A204.1 (cell line): ENCODE measurements at regions not wholly inside any gene's neighbourhood (a gene's known extent, or its start where the extent isn't known, plus 50 kb on each side); places are given as distances from the start of the nearest gene placed in this dataset.
"Not testable (repeated sequence)": the region's sequence is repeated elsewhere in the genome, so short reads cannot be mapped to it uniquely, and the experiment has no call there.

Experiments used
- FAIRE-seq: peaks from 2 replicates; lab custom pipeline; 2012; peaks lifted over from hg19 to GRCh38; lab: Jason Lieb, UNC

DNA sequence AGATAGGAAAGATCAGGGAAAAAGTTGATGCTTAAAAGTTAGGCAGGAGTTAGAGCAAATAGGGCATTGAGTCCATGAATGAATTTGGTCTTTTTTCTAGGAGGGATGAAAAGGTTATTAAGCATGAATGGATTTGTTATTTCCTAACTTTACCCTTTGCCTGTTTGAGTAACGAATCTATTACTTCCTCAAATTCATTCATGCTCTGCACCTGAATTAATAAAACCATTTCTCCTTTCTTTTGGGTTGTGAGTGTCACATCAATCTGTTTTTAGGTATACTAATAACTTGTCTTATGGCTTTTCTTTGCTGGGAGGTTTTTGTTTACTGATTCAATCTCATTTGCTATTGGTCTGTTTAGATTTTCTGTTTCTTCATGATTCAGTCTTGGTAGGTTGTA lies 1217.7 kb upstream of the CELF2 start:
- FAIRE-seq, result no peak

GRCh38 chr10:9800571-9800970 lies 1217.1 kb upstream of the CELF2 start:
- FAIRE-seq, result no peak

DNA sequence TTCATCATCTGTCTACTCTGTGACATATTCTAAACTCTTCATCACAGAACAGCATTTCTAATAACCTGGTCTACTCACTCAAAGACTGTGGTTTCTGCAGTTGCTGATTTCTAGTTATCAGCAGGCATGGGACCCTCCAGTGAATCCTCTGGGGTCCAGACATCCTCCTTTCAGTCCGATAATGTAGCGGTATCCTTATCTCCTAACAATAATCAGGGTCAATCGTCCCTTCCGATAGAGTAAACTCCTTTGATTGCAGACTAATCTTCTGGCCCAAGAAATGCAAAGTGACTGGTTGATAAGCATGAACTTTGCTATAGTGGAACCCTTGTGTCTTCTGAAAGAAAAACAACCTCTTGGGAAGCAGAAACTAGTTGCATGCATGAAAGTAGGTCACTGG lies 1209.8 kb upstream of the CELF2 start:
- FAIRE-seq, result no peak

GRCh38 chr10:9811601-9812000 lies 1206.1 kb upstream of the CELF2 start:
- no peak for FAIRE-seq

DNA sequence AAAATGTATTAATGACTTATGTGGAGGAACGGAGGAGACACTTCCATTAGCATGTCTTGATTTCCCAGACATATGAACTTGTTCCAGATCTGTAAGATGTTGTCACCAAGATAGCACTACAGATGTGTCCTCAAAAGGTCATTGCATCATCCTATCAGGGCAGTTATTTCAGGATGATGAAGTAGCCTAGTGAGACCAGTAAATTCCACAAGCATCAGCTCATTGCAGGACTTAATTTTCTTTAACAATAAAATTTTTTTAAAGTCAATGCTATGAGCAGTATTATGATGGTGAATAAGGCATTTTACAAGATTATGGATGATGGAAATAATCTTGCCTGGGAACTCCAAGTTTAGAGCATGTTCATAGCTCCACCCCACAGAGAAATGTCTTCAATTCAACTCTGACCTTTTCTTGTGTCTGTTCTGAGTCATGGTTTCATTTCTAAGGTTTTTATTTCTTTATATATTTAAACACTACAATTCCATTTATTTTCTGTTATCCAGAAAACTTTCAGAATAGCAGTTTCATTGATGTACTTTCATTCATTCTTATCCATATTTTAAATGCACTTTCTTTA lies 1203.3 kb upstream of the CELF2 start:
- FAIRE-seq, result no peak

GRCh38 chr10:9819756-9820494 lies 1197.7 kb upstream of the CELF2 start:
- no peak for FAIRE-seq

- FAIRE-seq, result no peak
Measured at GRCh38 chr10:9823268-9823930, 1194.3 kb upstream of the CELF2 start.

- no peak for FAIRE-seq
Measured at GRCh38 chr10:9824631-9825071, 1193.0 kb upstream of the CELF2 start.

GRCh38 chr10:9825491-9826018 lies 1192.1 kb upstream of the CELF2 start:
- FAIRE-seq, result no peak

DNA sequence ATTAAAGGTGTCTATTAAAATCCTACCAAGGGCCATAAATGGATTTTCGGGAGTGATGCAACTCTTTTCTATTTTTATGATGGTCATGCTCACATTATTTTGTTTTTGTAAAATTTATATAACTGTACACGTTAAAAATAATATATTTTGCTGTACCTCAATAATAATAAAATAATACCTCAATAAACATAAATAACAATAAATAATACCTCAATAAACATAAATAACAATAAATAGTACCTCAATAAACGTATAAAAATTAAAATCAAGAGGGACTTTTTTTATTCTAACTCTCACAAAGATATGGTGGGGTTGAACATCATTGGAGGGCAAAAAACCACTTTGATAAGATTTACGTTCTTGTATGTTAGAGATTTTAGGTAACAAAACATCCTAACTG lies 1189.6 kb upstream of the CELF2 start:
- FAIRE-seq, result no peak

- FAIRE-seq, result no peak
Measured at GRCh38 chr10:9833942-9834341, 1183.7 kb upstream of the CELF2 start.

DNA sequence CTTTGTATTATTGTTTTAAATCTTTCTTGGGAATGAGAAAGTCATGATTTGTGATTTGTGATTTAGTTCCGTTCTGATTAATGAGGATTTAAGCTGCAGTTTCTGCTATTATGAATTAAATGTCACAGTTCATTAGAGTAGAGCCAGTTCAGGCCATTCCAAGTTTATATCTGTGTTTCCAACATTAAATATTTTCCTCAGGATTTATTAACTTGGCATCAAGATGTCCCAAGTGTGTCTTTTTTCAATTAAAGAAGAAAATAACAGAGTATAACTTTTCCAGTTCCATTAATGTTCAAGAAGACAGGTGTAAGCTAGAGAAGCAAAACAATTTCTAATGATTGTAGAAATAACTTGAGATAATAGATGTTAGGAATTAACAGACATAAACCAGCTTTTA lies 1183.2 kb upstream of the CELF2 start:
- no peak for FAIRE-seq

DNA sequence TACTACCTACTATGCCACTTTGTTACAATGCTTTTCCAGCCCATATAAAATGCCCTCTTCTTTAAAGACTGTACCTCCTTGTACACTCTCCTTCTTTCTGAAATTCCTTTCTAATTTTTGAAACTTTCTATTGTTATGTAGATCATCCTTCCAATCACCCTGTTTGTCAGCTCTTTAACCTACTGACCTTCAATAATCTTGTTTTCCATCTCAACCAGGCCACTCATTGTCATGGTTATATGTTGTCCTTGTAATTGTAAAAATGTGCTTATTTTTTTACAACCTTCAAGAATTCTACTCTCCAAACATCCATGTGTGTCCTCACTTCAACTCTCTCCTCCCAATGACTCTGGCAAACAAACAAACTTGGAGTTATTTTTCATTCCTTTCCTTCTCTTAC lies 1172.6 kb upstream of the CELF2 start:
- no peak for FAIRE-seq

DNA sequence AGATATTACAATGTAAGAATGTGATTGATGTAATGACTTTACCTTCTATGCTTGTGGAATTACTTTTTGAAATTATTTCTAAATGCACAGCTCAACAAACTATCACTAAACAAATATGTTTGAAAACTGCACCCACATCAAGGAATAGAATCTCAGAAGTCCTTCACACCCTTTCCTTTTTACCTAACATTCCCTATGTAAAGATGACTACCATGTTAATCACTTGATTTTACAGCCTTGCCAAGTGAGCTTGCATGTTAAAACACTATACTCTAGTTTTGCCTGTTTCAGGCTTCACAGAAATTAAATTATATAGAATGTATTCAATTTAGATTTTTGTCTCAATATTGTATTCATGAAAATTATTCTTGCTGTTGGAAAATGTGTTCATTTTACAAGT lies 1169.4 kb upstream of the CELF2 start:
- FAIRE-seq, result no peak

GRCh38 chr10:9848981-9849380 lies 1168.7 kb upstream of the CELF2 start:
- FAIRE-seq, result no peak

DNA sequence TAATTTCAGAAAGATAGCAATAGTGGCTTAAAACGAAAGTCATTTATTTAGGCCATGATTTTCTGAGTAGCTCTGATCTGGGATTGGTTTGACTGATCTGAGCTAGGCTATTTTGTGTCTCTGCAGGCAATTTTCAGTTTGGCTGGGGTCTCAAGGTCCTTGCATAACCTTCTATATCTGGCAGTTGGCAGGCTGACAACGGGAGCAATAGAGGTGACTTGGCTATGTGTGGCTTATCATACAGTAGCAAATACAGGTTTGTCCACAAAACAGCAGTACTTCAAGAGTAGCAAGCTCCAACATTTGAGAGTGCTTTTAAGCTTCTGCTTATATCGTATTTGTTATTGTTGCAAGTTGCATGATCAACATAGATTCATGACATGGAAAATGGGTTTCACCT lies 1167.3 kb upstream of the CELF2 start:
- no peak for FAIRE-seq

GRCh38 chr10:9851808-9852207 lies 1165.9 kb upstream of the CELF2 start:
- FAIRE-seq, result no peak

DNA sequence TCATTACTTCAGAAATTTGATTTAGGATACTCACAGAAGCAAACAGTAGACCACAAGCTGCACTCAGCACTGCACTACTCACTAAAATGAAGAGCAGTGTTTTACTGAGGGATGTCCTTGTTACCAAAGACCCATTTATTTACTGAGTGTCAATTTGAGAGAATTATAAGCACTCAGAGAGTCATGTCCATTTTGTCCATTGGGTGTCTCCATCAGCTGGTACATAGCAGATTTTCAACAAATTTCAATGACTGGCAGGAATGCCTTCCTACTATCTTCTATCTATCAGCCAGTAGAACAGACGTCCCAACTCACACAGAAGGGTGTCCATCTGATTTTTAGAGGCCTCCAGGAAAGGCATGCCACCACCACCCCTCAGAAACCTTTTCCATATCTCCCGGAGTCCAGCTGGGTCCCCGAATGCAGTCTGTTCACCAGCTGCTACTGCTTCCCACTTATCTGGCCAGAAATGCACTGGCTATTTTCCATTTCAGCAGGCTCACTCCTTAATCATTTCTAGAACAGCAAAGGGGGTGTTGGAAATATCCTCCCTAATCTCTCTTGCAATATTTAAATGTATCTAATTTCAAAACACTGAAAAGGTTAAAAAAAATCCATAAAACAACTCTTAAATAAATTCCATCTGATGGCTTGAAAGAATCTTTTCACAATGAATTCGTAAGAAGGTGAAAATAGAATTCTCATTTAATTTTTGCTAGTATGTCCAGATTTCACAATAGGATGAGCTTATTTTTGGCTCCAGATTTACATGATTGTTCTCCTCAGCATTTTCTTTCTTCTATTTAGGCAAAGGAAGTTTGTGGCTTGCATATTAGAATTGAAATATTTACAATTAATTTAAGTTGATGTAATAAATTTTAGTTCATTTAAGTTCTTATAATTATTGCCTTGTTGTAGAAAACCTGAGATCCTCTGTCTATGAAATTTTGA lies 1164.0 kb upstream of the CELF2 start:
- FAIRE-seq, result no peak

- FAIRE-seq, result not testable (repeated sequence)
Measured at GRCh38 chr10:9855451-9855850, 1162.2 kb upstream of the CELF2 start.

- FAIRE-seq, result no peak
Measured at GRCh38 chr10:9858816-9859215, 1158.9 kb upstream of the CELF2 start.

GRCh38 chr10:9860045-9860444 lies 1157.6 kb upstream of the CELF2 start:
- no peak for FAIRE-seq

DNA sequence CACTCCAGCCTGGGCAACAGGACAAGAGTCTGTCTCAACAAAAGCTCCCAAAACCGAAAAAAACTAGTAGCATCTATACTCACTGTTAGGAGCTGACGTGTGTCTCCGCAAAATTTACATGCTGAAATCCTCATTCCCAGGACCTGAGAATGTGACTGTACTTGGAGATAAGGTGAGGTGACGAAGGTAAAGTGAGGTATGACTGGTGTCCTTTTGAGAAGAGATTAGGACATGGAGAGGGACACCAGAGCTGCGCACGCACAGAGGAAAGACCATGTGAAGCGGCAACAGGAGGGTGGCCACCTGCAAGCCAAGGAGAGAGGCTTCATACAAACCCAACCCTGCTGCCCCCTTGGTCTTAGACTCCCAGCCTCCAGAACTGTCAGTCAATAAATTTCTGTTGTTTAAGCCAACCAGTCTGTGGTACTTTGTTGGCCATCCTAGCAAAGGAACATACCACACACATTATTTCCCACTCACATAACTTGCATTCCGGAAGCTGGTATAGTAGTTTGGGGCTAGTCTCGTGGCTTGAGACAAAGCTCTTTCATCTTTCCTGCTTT lies 1154.0 kb upstream of the CELF2 start:
- no peak for FAIRE-seq
